ENCODE measurements at regions not wholly inside any gene's neighbourhood (a gene's known extent, or its start where the extent isn't known, plus 50 kb on each side); places are given as distances from the start of the nearest gene placed in this dataset.

DNA sequence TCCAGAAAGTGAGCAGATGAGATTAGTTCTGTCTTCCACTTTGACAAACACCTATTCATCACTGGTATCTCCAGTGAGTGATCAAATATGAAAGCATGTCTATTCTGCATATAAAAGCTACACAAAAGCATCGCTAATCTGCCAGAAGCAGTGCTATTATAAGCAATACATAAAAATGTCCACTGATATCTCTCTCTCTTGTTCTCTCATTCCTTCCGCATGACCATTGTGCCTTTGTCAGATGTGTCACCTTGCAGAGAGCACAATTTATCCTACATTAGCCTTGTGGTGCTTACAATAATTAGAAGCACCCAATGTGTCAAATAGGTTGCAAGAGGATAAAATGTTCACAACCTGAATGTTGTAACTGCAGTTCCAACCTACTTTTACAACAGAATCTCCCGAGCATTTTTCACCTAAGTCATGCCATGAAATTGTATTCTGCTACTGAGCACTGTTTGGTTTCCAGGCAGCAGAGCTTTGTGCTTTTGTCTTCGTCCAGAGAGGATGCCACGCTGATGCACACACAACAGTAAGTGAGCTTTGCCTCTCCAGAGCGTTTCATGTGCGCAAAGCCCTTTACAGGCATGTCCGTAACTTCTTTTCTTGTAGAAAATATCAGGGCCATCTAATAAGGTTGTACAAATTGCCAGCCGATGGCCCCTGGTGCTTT lies 198.7 kb upstream of the PLD5 start:
- 78 to 83% (median 82%) methylated on average over 9 of the region's 9 CpGs for WGBS, 3 donors
- DNase-seq: no peak
- Histone ChIP-seq H3K27ac (no peak overlapping the region), H3K36me3 (ENCODE audit: insufficient read depth in 1 of 2, low read depth in 1 of 2) (no peaks in the 10 kb centered on the region), H3K9me3 (no peaks in the 10 kb centered on the region), H3K27me3 (ENCODE audit: insufficient read depth in 3 of 3, low read length in 2 of 3) (no peaks in the 10 kb centered on the region), H3K4me1 (no peaks in the 10 kb centered on the region), H3K4me3 (no peak overlapping the region)
- no peak for ATAC-seq
- TF ChIP-seq, protein P1, sequence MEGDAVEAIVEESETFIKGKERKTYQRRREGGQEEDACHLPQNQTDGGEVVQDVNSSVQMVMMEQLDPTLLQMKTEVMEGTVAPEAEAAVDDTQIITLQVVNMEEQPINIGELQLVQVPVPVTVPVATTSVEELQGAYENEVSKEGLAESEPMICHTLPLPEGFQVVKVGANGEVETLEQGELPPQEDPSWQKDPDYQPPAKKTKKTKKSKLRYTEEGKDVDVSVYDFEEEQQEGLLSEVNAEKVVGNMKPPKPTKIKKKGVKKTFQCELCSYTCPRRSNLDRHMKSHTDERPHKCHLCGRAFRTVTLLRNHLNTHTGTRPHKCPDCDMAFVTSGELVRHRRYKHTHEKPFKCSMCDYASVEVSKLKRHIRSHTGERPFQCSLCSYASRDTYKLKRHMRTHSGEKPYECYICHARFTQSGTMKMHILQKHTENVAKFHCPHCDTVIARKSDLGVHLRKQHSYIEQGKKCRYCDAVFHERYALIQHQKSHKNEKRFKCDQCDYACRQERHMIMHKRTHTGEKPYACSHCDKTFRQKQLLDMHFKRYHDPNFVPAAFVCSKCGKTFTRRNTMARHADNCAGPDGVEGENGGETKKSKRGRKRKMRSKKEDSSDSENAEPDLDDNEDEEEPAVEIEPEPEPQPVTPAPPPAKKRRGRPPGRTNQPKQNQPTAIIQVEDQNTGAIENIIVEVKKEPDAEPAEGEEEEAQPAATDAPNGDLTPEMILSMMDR (IDR thresholded peaks at IDR 0.05): no peak
- intact Hi-C loops (cut with DNase I): no loop called here

DNA sequence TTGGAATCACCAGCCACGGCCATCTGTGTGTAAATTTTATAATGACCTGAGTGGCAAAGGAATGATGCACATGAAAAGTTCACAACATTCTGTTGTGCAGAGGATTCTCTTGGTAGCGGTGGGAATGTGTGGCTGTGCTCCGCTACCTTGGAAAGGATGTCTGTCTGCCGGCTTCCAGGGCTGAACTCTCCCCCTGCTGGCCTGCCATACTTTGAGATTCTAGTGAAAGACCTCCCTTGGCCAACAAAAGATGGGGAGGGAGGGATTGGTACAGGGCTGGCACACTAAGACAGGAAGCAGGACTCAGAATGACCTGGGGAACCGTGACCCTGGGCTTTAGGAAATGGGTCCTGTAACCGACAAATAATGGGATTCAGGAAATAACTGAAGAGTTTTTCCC lies 194.5 kb upstream of the PLD5 start:
- no peaks in the 10 kb centered on the region for H3K9me3 ChIP-seq
- no peaks in the 10 kb centered on the region for H3K27me3 ChIP-seq (ENCODE audit: insufficient read depth in 3 of 3, low read length in 2 of 3)
- TF ChIP-seq, protein P1 (IDR thresholded peaks at IDR 0.05): no peak
- WGBS, 3 donors: 79 to 83% (median 81%) methylated on average over 6 of the region's 6 CpGs
- no peaks in the 10 kb centered on the region for H3K4me1 ChIP-seq
- intact Hi-C loops (cut with DNase I): no loop called here
- ATAC-seq: no peak
- no peak overlapping the region for H3K27ac ChIP-seq
- H3K4me3 ChIP-seq: no peak overlapping the region
- no peaks in the 10 kb centered on the region for H3K36me3 ChIP-seq (ENCODE audit: insufficient read depth in 1 of 2, low read depth in 1 of 2)
- DNase-seq: no peak

DNA sequence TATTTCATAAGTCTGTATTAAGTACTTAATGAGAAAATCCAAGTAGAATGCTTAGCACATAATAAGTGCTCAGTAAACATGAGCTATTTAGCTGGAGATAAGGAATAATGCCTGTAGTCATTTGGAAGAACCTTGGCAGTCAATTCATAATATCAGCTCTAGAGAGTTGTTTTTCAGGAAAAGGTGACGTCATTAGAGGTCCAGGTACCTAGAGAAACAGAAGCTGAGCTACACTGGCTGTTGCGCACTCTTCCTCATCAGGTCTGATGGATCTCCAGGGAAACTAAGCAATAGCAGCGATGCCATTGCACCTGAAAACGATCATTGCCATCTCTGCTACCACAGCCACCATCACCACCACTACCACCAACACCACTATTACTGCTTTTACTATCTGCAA lies 187.8 kb upstream of the PLD5 start:
- Histone ChIP-seq H3K27ac (no peak overlapping the region), H3K36me3 (ENCODE audit: insufficient read depth in 1 of 2, low read depth in 1 of 2) (no peaks in the 10 kb centered on the region), H3K4me1 (no peaks in the 10 kb centered on the region), H3K27me3 (ENCODE audit: insufficient read depth in 3 of 3, low read length in 2 of 3) (no peaks in the 10 kb centered on the region), H3K4me3 (no peak overlapping the region), H3K9me3 (no peaks in the 10 kb centered on the region)
- no peak for ATAC-seq
- intact Hi-C loops (cut with DNase I): no loop called here
- DNase-seq: no peak
- 86 to 89% (median 88%) methylated on average over 4 of the region's 4 CpGs for WGBS, 3 donors
- TF ChIP-seq, protein P1 (IDR thresholded peaks at IDR 0.05): no peak

DNA sequence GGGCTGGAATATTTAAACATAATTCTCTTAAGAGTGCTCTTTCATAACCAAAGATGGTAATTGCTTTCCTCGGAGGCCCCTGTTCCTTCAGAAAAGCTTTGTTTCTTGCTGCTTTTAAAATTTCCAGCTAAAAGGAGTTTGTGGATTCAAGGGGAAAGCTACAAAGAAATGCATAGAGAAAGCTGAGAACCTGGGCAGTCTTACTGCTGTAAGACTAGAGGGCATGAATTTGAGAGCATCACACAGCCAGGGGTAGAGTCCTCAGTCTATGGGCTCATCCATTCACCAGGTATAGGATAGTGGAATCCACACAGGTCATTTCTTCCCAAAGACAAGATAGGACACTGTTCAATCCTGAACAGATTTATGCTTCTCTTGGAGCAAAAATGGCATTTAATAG lies 186.3 kb upstream of the PLD5 start:
- no peak for ATAC-seq
- Histone ChIP-seq H3K4me3 (no peak overlapping the region), H3K27ac (no peak overlapping the region), H3K4me1 (no peaks in the 10 kb centered on the region), H3K27me3 (ENCODE audit: insufficient read depth in 3 of 3, low read length in 2 of 3) (no peaks in the 10 kb centered on the region), H3K36me3 (ENCODE audit: insufficient read depth in 1 of 2, low read depth in 1 of 2) (no peaks in the 10 kb centered on the region), H3K9me3 (no peaks in the 10 kb centered on the region)
- intact Hi-C loops (cut with DNase I): no loop called here
- DNase-seq: no peak
- TF ChIP-seq, protein P1 (IDR thresholded peaks at IDR 0.05): no peak
- WGBS, 3 donors: 68 to 78% (median 76%) methylated on average over 1 of the region's 1 CpG

DNA sequence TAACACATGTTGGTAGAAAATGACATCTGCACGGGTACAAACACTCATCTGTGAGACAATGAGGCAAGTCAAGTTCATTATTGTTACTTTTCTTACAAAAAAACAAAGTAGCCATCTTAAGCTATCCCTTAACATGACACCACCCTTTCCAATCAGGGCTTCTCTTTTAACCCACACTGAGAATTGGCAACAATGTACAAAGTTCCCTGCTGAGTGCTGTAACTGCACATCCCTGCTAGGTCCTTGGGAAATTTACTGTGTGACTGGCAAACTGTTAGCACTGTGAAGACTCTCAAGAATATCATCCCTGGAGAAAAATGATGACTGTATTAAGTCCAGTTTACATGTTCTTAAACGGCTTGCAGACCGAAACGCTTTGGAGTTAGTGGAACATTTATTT lies 185.8 kb upstream of the PLD5 start:
- Histone ChIP-seq H3K36me3 (ENCODE audit: insufficient read depth in 1 of 2, low read depth in 1 of 2) (no peaks in the 10 kb centered on the region), H3K4me3 (no peak overlapping the region), H3K9me3 (no peaks in the 10 kb centered on the region), H3K27me3 (ENCODE audit: insufficient read depth in 3 of 3, low read length in 2 of 3) (no peaks in the 10 kb centered on the region), H3K27ac (no peak overlapping the region), H3K4me1 (no peaks in the 10 kb centered on the region)
- DNase-seq (no peak), ATAC-seq (no peak)
- TF ChIP-seq, protein P1 (IDR thresholded peaks at IDR 0.05): no peak
- 56 to 68% (median 63%) methylated on average over 4 of the region's 4 CpGs for WGBS, 3 donors
- intact Hi-C loops (cut with DNase I): no loop called here
